ENCODE measurements at regions not wholly inside any gene's neighbourhood (a gene's known extent, or its start where the extent isn't known, plus 50 kb on each side); places are given as distances from the start of the nearest gene placed in this dataset.
A peak's percentile ranks its signal among the peaks of the same experiment; 100 is the strongest.

- H3K9me3 ChIP-seq (ENCODE audit: control insufficient read depth, insufficient read depth, low read length) = no peaks in the 10 kb centered on the region
- intact Hi-C loops (cut with micrococcal nuclease) (loop anchor here (5.0 kb wide), 1 partner anchor 145 kb away; no protein-coding TSS in a partner anchor), in situ Hi-C loops (cut with MboI; ENCODE audit: low sequenced_read_pairs) (loop anchor here (10.0 kb wide), 1 partner anchor 143 kb away; the partner anchor contains the start of gene PTS), dilution Hi-C loops (cut with HindIII; ENCODE audit: low sequenced_read_pairs, unreplicated experiment) (no loop called here)
- no peak for ATAC-seq (ENCODE audit: low read depth)
- H3K4me2 ChIP-seq (ENCODE audit: low read depth, low read length) = no peak overlapping the region
- peak overlapping the region; percentile 78; the same call in 2 of the 3 replicates for H2BK15ac ChIP-seq (ENCODE audit: low read depth, low read length)
- no peak overlapping the region for H3K56ac ChIP-seq (ENCODE audit: extremely low read depth, insufficient read depth, low read length)
- no peak overlapping the region for H2AK9ac ChIP-seq (replicated peaks; ENCODE audit: low read depth, low read length, poor library complexity)
- H3K18ac ChIP-seq (ENCODE audit: low read depth, low read length) = peak overlapping the region; percentile 87
- H2AK5ac ChIP-seq (ENCODE audit: low read depth, low read length) = peak overlapping the region; percentile 85
- no peak for TF ChIP-seq SMC3 (IDR thresholded peaks at IDR 0.05; ENCODE audit: low read depth, low read length)
- no peak for TF ChIP-seq MAFK (IDR thresholded peaks at IDR 0.05; ENCODE audit: low read depth, low read length)
- TF ChIP-seq CEBPB (IDR thresholded peaks at IDR 0.05; ENCODE audit: low read depth, low read length) = no peak
- no peak for TF ChIP-seq RCOR1 (IDR thresholded peaks at IDR 0.05; ENCODE audit: insufficient replicate concordance, low read length)
- TF ChIP-seq RFX5 (IDR thresholded peaks at IDR 0.05; ENCODE audit: low read depth, low read length) = no peak
- TF ChIP-seq POLR2A (IDR thresholded peaks at IDR 0.05; ENCODE audit: low read depth, low read length) = no peak
- TF ChIP-seq BHLHE40 (IDR thresholded peaks at IDR 0.05; ENCODE audit: low read depth, low read length) = no peak
- TF ChIP-seq FOS (IDR thresholded peaks at IDR 0.05; ENCODE audit: low read depth, low read length) = no peak
- no peak for TF ChIP-seq ELK1 (IDR thresholded peaks at IDR 0.05; ENCODE audit: borderline replicate concordance, low read depth, low read length)
- TF ChIP-seq MAZ (IDR thresholded peaks at IDR 0.05; ENCODE audit: borderline replicate concordance, low read depth, low read length) = no peak
- no peak for TF ChIP-seq RAD21 (IDR thresholded peaks at IDR 0.05; ENCODE audit: low read length)
- TF ChIP-seq MXI1 (IDR thresholded peaks at IDR 0.05; ENCODE audit: borderline replicate concordance, low read depth, low read length) = no peak
- no peak for TF ChIP-seq CTCF (conservative IDR thresholded peaks at IDR 0.05; ENCODE audit: low read depth, low read length)
- no peak for TF ChIP-seq USF2 (IDR thresholded peaks at IDR 0.05; ENCODE audit: low read depth, low read length)
- no peak for TF ChIP-seq NFE2L2 (IDR thresholded peaks at IDR 0.05; ENCODE audit: low read depth, low read length)
- no peak for TF ChIP-seq CHD1 (IDR thresholded peaks at IDR 0.05; ENCODE audit: low read depth, low read length)
- H4K8ac ChIP-seq (ENCODE audit: low read depth in 2 of 2, low read length in 2 of 2) = peak overlapping the region; percentile 30 to 80
- H3K4me1 ChIP-seq (ENCODE audit: control insufficient read depth, insufficient read depth, low read length) = peaks cover 31% of the 10 kb centered on the region
- H4K20me1 ChIP-seq (ENCODE audit: insufficient read depth, low read length) = no peaks in the 10 kb centered on the region
- H3K27me3 ChIP-seq (ENCODE audit: control insufficient read depth, insufficient read depth, low read length) = no peaks in the 10 kb centered on the region
- peaks cover 28% of the 10 kb centered on the region for H3K9me1 ChIP-seq (ENCODE audit: insufficient read depth, low read length)
- H3K79me1 ChIP-seq (ENCODE audit: low read depth in 1 of 2, low read length in 2 of 2) = no peaks in the 10 kb centered on the region
- H3K23ac ChIP-seq (ENCODE audit: low read depth, low read length) = peak overlapping the region; percentile 33; the same call in 1 of the 2 replicates
- H3K9ac ChIP-seq (ENCODE audit: low read depth, low read length) = no peak overlapping the region
- peak overlapping the region; percentile 96 for H2BK120ac ChIP-seq (ENCODE audit: low read depth, low read length)
- no peaks in the 10 kb centered on the region for H3K36me3 ChIP-seq (ENCODE audit: control insufficient read depth, insufficient read depth, low read length)
- peak overlapping the region; percentile 75 for H3K14ac ChIP-seq (replicated peaks; ENCODE audit: low read depth, low read length)
- 70% methylated on average over 2 of the region's 3 CpGs; no CpG with 5 or more reads in 1 of the 2 experiments for WGBS, 2 experiments (ENCODE audit: extremely low coverage in 2 of 2, insufficient read length in 1 of 2)
- POLR2A ChIA-PET (ENCODE audit: unreplicated experiment) = no interaction called here
- peak overlapping the region; percentile 93 for H3K4ac ChIP-seq (ENCODE audit: low read depth, low read length)
- no peak overlapping the region for H3K27ac ChIP-seq (ENCODE audit: insufficient read depth, low read length)
- H2BK20ac ChIP-seq (ENCODE audit: low read depth, low read length) = peak overlapping the region; percentile 93
- H2BK5ac ChIP-seq (ENCODE audit: low read depth, low read length, poor library complexity, severe bottlenecking) = peak overlapping the region; percentile 42
- CTCF ChIA-PET = no interaction called here
- peak overlapping the region; percentile 89 for H4K91ac ChIP-seq (ENCODE audit: insufficient read depth, low read depth, low read length)
- no peak for DNase-seq
- peak overlapping the region; percentile 83 for H4K5ac ChIP-seq (ENCODE audit: low read depth, low read length)
- H3K4me3 ChIP-seq (ENCODE audit: insufficient read depth, low read depth, low read length) = no peak overlapping the region
- no TSS peak for BruUV-seq (replicated peaks)
- no peak overlapping the region for H2AFZ ChIP-seq (replicated peaks; ENCODE audit: low read length, poor library complexity)
These were observed 106.8 kb upstream of the PLET1 start for GRCh38 chr11:112367461-112367860.
